Breast epithelium (tissue), 3 donors: ENCODE measurements at regions not wholly inside any gene's neighbourhood (a gene's known extent, or its start where the extent isn't known, plus 50 kb on each side); places are given as distances from the start of the nearest gene placed in this dataset.

Experiments
- POLR2A ChIP-seq: fragments of 450-650 bp; IDR thresholded peaks from one replicate; pipeline ENCODE4 v1.6.1; 2016; ENCODE audit warnings: antibody characterized with exemption, mild to moderate bottlenecking, moderate library complexity
- POLR2AphosphoS5 ChIP-seq, 3 donors: sonication (generic); formaldehyde crosslinking; IDR thresholded peaks; one replicate each; pipeline ENCODE4 v1.6.1; 2017; ENCODE audit warnings: antibody characterized with exemption in 3 of 3
- TF ChIP-seq, protein P1 (sequence below), 3 donors: fragments of 450-650 bp; IDR thresholded peaks; one replicate each; pipeline ENCODE4 v1.5.1; 2016 to 2017; ENCODE audit warnings: antibody characterized with exemption in 3 of 3, mild to moderate bottlenecking in 3 of 3, moderate library complexity in 3 of 3

DNA sequence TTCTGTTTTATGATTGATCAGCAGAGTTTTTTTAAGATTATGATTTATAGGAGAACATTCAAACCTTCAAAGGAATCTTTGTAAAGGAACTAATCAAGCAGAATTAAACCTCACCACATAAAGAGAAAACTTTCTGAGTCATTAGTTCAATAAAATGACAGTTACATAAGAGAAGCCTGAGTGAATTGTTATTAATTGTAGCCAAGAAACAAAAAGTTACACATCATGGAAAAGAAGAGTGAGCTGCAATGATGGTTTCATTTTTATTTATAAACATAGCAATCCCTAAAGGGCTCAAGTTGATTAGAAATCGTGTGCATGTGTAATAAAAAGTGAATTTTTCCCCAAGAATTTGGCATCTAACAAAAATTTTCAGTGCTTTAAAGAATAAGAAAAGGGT lies 731.4 kb downstream of the LTN1 start:
- TF ChIP-seq, protein P1, sequence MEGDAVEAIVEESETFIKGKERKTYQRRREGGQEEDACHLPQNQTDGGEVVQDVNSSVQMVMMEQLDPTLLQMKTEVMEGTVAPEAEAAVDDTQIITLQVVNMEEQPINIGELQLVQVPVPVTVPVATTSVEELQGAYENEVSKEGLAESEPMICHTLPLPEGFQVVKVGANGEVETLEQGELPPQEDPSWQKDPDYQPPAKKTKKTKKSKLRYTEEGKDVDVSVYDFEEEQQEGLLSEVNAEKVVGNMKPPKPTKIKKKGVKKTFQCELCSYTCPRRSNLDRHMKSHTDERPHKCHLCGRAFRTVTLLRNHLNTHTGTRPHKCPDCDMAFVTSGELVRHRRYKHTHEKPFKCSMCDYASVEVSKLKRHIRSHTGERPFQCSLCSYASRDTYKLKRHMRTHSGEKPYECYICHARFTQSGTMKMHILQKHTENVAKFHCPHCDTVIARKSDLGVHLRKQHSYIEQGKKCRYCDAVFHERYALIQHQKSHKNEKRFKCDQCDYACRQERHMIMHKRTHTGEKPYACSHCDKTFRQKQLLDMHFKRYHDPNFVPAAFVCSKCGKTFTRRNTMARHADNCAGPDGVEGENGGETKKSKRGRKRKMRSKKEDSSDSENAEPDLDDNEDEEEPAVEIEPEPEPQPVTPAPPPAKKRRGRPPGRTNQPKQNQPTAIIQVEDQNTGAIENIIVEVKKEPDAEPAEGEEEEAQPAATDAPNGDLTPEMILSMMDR (IDR thresholded peaks at IDR 0.05), result no peak
- TF ChIP-seq POLR2A (no peak), POLR2AphosphoS5 (IDR thresholded peaks at IDR 0.05) (no peak)
